CD4-positive, alpha-beta T cell treated with Interleukin-12 subunit alpha and Interleukin-12 subunit beta, for 1 hour (primary cell): ENCODE measurements at regions not wholly inside any gene's neighbourhood (a gene's known extent, or its start where the extent isn't known, plus 50 kb on each side); places are given as distances from the start of the nearest gene placed in this dataset.

Experiments used
- DNase-seq: peaks from one replicate; pipeline ENCODE4 v3.0.0-alpha.2; 2020

- DNase-seq: no peak
These were observed 217.1 kb downstream of the CSNK2A3 start for GRCh38 chr11:11135820-11136476.

DNA sequence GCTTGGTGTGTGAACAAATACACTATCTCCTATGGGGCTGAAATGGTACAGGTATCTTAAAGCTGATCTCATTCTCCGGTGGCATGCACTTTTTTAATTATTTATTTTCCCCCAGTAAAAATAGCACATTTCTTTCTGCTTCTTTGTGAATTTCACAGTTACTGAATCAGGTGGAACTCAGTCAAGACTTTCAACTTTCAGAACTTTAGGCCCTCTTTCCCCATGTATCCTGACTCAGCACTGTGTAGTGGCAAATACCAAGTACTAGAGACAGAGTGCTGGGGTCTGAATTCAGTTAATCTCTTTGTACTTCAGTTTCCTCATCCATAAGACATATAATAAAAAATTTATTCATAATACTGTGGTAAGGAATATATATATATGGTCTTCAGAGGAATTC lies 223.9 kb downstream of the CSNK2A3 start:
- no peak for DNase-seq

DNA sequence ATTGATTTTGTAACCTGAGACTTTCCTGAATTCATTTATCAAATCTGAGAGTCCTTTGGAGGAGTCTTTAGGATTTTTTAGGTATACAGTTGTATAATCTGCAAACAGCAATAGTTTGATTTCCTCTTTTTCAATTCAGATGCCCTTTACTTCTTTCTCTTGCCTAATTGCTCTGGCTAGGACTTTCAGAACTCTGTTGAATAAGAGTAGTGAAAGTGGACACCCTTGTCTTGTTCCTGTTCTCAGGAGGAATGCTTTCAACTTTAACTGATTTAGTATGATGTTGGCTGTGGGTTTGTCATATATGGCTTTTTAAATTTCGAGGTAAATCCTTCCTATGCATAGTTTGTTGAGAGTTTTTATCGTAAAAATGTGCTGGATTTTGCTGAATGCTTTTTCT lies 227.4 kb downstream of the CSNK2A3 start:
- DNase-seq: no peak

DNA sequence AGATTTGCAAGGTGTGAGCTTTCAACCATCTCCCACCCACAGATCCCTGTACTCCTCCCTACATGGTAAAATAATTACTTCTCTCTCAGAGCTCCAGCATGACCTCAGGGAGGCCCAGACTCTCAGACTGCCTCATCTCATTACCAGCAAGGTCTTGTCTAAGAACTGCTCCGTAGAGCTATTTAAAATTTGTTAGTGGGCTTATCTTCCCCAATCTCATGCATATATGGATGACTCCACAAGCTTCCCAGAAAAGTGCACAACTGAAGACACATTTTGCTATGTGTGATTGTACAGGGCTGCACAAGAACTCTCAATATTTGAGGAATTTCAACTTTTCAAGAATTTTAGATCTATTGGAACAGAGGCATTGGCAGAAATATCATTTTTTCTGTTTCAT lies 230.3 kb downstream of the CSNK2A3 start:
- DNase-seq: no peak

- no peak for DNase-seq
These were observed 233.1 kb downstream of the CSNK2A3 start for GRCh38 chr11:11119917-11120316.

DNA sequence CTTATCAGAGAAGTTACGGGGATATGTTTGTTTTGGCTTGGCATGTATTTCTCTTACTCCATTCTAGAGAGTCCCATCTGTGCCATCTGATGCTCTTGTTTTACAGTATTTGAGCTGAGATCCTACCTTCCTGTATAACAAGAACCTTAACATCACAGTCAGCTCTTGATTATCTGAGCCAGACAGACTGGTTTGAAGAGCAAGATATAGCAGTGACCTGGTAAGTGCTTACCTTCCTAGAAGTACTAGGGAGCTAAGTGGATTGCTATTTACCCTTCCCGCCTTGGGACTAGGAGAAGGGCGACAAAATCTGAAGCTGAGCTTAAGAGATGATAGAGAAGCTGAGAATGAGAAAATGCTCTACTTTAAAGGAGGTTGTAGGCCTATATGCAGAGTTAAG lies 235.3 kb downstream of the CSNK2A3 start:
- DNase-seq: no peak

GRCh38 chr11:11115475-11115874 lies 237.6 kb downstream of the CSNK2A3 start:
- no peak for DNase-seq

- no peak for DNase-seq
These were observed 239.4 kb downstream of the CSNK2A3 start for GRCh38 chr11:11113626-11114025.

- DNase-seq: no peak
These were observed 245.0 kb downstream of the CSNK2A3 start for GRCh38 chr11:11108026-11108425.

DNA sequence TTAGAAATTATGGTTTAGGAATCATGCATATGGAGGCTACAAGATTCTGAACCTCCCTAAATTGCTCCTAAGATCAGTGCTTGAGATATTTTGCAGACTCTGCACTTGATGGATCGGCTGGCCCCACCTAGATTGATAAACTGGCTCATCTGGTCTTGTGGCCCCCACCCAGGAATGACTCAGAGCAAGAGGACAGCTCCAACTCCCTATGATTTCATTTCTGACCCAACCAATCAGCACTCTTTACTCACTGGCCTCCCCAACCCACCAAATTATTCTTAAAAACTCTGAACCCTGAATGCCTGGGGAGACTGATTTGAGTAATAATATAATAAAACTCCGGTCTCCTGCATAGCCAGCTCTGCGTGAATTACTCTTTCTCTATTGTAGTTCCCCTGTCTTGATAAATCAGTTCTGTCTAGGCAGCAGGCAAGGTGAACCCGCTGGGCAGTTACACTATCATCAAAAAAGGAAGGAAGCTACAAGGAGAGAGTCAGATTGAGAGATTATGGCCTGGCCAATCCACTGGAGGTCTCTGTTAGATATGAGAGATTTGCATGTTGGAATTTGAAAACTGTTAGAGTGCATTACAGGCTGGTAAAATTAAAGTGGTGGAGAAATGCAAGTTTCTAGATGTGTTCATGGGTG lies 245.8 kb downstream of the CSNK2A3 start:
- no peak for DNase-seq

DNA sequence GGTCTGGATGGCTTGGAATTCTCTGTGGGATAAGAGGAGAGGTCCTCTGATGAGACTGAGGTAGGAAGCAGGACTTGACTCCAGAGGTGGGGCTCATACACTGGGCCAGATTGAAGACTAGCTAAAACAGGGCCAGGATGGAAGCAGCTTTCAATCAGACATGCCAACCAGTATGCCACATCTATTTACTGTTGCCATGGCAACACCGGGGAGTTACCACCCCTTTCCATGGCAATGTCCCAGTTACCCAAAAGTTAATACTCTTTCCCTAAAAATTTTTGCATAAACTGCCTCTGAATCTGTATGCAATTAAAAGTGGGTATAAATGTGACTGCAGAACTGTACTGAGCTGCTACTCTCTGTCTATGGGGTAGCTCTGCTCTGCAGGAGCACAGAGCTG lies 247.5 kb upstream of the ZBED5 start:
- DNase-seq: no peak

DNA sequence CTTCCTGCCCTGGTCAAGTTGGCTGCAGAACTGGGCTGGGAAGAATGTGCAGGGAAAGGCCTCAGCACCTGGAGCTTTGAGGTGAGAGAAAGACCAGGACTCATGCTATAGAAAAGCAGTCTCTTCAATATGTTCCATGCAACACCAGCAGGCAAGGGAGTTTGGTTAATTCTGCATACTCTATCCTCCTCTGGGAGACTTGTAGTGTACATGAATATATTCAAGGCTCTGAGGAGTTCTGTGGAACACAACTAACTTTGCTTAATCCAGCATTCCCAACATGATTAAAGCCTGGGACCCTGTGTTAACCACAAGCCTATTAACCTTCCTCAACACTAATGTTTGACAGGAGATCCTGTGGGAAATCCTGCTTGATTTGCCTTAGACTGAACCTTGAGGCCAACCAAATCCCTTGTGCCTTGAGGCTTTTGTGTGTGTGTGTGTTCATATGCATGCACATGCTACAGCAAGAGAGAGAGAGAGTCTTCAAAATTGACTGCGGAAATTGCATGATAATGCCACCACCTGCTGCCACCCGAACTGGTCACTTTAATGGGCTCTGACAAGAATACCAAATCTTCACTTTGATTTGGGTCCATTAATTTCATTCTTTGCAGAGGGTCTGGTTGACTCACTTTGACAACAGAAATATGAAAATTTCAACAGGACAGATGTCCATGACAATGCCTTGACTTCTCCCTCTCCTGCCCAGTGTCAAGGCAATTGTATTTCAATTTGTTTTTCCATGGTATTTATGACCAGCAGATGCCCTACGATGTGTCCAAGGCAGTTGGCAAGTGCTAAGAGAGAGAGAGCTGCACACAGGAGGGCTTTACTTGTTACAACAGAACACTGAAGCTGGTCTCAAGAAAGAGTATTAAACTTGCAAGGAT lies 238.2 kb upstream of the ZBED5 start:
- no peak for DNase-seq

- DNase-seq: no peak
These were observed 232.6 kb upstream of the ZBED5 start for GRCh38 chr11:11090495-11090894.

DNA sequence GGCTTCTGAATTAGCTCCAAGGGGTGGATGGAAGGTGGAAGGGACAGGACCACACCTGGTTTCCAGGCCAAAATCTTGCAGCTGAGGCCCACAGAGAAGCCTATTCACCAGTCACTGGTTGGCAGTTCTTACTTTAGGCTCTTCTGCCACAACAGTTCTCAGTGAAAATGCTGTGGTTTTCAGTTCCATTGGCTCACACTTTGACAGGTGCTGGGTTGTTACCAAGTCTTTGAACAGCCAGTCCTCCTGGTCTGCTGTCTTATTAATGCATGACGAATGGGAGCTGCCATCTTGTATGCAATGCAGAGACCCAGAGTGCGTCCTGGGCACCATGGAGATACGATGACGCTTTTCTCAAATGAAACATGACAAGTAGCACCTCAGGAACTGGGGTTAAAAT lies 232.0 kb upstream of the ZBED5 start:
- DNase-seq: no peak

GRCh38 chr11:11086979-11087378 lies 229.1 kb upstream of the ZBED5 start:
- no peak for DNase-seq

DNA sequence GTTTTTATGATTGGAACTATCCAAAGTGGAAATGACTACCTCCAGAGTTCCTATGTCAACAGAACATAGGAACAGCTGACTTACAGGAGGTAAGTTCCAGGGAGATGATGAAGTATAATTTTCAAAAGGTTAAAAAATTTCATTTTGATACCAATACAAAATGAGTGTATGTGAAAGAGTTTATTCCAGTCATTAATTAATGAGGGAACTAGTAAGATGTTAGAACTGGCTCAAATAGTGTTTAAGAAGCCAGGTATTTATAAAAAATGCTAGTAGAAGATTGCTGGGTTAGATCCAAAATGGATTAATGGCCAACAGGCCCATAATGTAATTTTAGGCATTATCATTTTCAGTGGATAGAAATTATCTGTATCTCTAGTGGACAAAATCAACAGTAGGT lies 227.7 kb upstream of the ZBED5 start:
- DNase-seq: no peak

GRCh38 chr11:11084337-11084736 lies 226.5 kb upstream of the ZBED5 start:
- DNase-seq: no peak

DNA sequence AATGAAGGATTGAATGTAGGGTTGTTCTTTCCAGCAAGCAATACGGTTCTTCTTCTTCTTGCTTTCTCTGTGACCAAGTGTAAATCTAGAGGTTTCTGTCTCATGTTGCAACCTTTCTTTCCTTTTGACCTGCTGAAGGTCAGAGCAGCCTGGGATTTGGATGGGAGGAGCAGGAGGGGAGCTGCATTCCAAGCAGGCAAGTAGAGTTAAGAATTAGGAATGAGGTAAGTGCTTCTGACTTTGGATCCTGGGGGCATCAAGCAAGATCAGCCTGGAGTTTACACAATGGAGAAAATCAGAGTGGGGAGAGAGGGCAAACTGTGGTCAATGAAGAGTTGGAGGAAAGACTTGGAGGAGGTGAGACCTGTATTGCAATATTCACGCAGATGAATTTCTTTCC lies 225.6 kb upstream of the ZBED5 start:
- DNase-seq: no peak

- DNase-seq: no peak
These were observed 224.8 kb upstream of the ZBED5 start for GRCh38 chr11:11082646-11083045.

GRCh38 chr11:11081776-11082175 lies 223.9 kb upstream of the ZBED5 start:
- DNase-seq: no peak

DNA sequence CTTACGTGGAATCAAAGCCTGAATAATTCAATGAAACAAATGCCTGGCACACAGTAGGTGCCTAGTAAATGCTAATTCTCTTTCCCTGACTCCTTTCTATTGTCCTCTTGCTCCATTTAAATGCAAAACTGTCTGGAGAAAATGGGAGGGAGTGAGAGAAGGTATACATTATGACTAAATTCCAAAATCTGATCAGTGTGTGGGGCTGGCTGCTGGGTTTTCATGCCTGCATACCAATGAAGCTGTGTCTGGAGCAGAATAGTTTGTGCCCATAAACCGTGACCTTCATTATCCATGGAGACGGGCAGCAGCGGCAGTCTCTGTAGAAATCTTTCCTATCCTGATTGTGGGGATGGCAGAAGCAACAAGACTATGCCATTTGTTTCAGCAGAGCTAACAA lies 223.4 kb upstream of the ZBED5 start:
- no peak for DNase-seq

GRCh38 chr11:11078344-11079086 lies 220.7 kb upstream of the ZBED5 start:
- no peak for DNase-seq

DNA sequence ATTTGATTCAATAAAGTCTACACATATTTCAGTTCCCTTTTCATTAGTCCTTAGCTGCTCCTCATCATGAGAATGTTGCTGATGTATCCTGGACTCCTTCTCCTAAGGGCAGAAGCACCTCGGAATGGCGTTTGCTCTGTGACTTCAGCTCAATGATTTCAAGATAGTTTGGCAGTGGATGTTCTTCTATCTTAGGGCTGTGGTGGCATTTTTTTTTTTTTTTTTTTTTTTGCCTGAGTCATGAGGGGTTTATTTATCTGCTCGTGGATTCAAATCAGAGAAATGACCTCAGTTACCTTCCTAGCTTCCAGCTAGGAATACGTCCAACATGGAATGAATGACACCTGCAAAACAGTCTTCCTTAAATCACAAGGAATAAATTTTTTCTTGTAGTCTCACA lies 220.0 kb upstream of the ZBED5 start:
- no peak for DNase-seq
